ENCODE measurements at regions not wholly inside any gene's neighbourhood (a gene's known extent, or its start where the extent isn't known, plus 50 kb on each side); places are given as distances from the start of the nearest gene placed in this dataset.
"Not testable (repeated sequence)": the region's sequence is repeated elsewhere in the genome, so short reads cannot be mapped to it uniquely, and the experiment has no call there.

DNA sequence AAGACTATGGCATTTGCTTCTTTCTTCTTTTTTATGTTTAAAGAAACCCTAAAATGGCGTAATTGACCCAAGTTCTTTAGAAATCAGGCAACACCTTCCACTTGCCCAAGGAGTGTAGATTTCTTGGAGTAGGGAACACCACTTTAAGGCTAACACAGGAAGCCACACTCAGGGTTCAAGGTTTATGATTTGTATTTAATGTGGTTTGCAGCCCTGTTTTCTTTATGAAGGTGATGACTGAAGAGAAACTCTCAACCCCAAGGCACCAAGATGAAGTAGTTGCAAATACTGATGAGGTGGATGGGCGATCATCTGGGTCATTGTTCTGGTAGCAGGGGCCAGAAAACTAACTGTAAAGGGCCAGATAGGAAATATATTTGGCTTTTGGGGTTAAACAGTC lies 101.1 kb downstream of the DLEU7 start:
- Mint-ChIP-seq H3K36me3 (ENCODE audit: low read depth) (no peaks in the 10 kb centered on the region), H3K9me3 (no peaks in the 10 kb centered on the region), H3K27ac (no peak overlapping the region), H3K27me3 (ENCODE audit: low read depth) (peaks cover 31% of the 10 kb centered on the region), H3K4me3 (no peak overlapping the region), H3K4me1 (ENCODE audit: low read depth) (no peaks in the 10 kb centered on the region)
- DNase-seq (ENCODE audit: low spot score), result no peak

DNA sequence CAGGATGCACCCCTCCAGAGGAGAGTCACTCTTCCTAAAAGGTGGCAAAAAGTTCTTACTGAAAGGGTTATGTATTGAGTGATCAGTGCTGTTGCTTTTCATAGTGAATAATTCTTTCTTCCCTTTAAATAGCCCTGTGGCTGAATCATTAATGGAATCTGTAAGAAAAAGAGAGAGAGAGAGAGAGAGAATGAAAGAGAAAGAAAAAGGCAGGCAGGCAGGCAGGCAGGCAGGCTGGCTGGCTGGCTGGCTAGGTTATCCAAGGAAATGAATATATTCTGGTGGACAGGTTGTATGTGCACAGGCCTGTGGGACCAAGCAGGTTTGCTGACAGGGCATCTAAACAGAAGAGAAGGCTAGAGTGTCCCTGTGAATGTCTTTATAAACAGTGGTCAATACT lies 100.5 kb downstream of the DLEU7 start:
- H3K4me1 Mint-ChIP-seq (ENCODE audit: low read depth), result no peaks in the 10 kb centered on the region
- peaks cover 27% of the 10 kb centered on the region for H3K27me3 Mint-ChIP-seq (ENCODE audit: low read depth)
- no peak for DNase-seq (ENCODE audit: low spot score)
- H3K27ac Mint-ChIP-seq, result no peak overlapping the region
- H3K4me3 Mint-ChIP-seq, result no peak overlapping the region
- H3K9me3 Mint-ChIP-seq, result no peaks in the 10 kb centered on the region
- no peaks in the 10 kb centered on the region for H3K36me3 Mint-ChIP-seq (ENCODE audit: low read depth)

DNA sequence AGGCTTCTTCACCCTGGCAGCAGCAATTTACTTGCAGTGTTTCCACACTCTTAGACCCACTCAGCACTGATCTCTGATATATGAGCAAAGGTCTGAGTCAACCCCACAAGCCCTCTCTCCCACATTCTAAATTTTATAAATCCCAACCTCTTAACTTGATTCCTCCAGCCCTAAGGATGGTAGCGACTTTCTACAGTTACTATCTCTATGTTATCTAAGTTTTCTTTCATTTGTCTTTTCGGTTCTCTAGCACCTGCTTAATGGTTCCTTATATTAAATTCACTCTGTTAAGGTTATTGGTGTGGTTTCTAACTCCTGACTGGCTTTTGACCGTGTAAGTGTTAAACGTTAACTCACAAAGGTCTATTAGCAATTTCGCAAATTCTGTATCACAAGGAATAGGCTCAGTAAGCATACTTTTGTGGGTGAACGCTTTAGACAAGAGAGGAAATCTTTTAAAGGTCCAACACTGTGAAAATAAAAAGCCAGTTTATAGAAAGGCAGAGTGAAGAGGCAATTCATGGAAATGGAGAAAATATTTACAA lies 99.3 kb downstream of the DLEU7 start:
- Mint-ChIP-seq H3K27ac (no peak overlapping the region), H3K27me3 (ENCODE audit: low read depth) (peaks cover 28% of the 10 kb centered on the region), H3K36me3 (ENCODE audit: low read depth) (no peaks in the 10 kb centered on the region)

DNA sequence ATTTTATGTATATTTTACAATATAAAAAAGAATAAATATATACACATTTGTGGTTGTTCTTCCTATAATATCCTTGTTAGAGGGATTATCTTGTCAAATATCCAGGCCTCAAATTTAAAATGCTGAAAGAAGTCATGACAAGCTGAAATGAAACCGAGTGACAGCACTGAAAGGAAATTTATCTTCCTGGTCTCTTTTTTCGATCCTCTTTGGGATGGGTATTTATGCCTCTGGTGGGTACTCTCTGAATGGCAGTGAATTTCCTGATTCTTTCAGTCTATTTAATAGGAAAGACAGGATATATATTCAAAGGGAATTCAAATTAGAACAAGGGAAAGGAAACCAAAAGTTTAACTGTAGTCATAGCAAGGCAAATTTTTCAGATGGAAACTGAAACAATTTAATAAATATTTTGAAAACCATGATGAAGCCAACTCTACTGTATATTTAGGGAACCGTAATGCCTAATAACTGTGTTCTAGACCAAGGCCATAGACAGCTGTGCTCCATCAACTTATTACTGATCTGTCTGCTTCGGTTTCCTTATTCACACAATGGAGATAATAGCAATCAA lies 97.9 kb downstream of the DLEU7 start:
- no peak for DNase-seq (ENCODE audit: low spot score)
- no peaks in the 10 kb centered on the region for H3K9me3 Mint-ChIP-seq
- no peak overlapping the region for H3K27ac Mint-ChIP-seq
- H3K4me1 Mint-ChIP-seq (ENCODE audit: low read depth), result no peaks in the 10 kb centered on the region
- H3K36me3 Mint-ChIP-seq (ENCODE audit: low read depth), result no peaks in the 10 kb centered on the region
- peaks cover 40% of the 10 kb centered on the region for H3K27me3 Mint-ChIP-seq (ENCODE audit: low read depth)
- H3K4me3 Mint-ChIP-seq, result no peak overlapping the region

More for the DNA sequence above, 99.3 kb downstream of the DLEU7 start:
- Mint-ChIP-seq H3K4me3 (no peak overlapping the region), H3K9me3 (no peaks in the 10 kb centered on the region), H3K4me1 (ENCODE audit: low read depth) (no peaks in the 10 kb centered on the region)
- DNase-seq (ENCODE audit: low spot score), result no peak

DNA sequence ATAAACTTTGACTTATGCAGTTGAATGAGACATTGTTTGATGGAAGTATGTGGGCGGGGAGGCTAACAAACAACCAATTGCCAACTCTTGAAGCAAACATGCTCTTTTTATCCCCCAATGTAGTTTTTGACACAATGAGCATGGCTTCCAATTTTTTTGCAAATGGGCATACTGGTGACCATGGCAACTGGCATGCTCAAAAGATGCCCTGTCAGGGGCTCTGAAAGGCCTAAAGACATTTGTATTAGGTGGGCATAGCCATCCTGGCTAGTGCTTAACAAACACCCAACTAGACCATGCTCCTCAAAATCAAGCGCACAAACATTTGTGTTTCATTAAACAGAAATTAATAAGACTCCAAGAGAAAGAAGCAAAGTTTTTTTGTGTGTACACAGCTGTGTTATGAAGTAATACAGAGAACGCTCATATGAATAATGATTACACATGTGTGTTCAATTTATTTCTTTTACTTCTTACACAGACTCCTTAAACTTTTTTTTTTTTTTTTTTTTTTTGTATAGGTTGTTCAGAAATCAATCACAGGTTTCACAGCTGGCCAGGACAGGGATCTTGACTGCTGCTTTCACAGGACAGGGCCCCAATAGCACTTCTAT lies 95.6 kb downstream of the DLEU7 start:
- no peaks in the 10 kb centered on the region for H3K36me3 Mint-ChIP-seq (ENCODE audit: low read depth)
- H3K4me1 Mint-ChIP-seq (ENCODE audit: low read depth), result peaks cover 2% of the 10 kb centered on the region
- H3K9me3 Mint-ChIP-seq, result no peaks in the 10 kb centered on the region
- H3K27ac Mint-ChIP-seq, result no peak overlapping the region
- no peak for DNase-seq (ENCODE audit: low spot score)
- peaks cover 36% of the 10 kb centered on the region for H3K27me3 Mint-ChIP-seq (ENCODE audit: low read depth)
- H3K4me3 Mint-ChIP-seq, result no peak overlapping the region

DNA sequence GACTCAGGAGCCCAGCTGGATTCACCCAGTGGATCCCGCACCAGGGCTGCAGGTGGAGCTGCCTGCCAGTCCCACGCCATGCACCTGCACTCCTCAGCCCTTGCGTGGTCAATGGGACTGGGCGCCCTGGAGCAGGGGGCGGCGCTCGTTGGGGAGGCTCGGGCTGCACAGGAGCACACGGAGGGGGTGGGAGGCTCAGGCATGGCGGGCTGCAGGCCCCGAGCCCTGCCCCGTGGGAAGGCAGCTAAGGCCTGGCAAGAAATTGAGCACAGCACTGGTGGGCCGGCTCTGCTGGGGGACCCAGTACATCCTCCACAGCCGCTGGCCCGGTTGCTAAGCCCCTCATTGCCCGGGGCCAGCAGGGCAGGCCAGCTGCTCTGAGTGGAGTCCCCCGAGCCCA lies 90.3 kb downstream of the DLEU7 start:
- H3K36me3 Mint-ChIP-seq (ENCODE audit: low read depth); H3K4me1 Mint-ChIP-seq (ENCODE audit: low read depth); H3K27ac Mint-ChIP-seq; DNase-seq (ENCODE audit: low spot score); H3K4me3 Mint-ChIP-seq; H3K9me3 Mint-ChIP-seq: not testable (repeated sequence)
- H3K27me3 Mint-ChIP-seq (ENCODE audit: low read depth), result peaks cover 30% of the 10 kb centered on the region

DNA sequence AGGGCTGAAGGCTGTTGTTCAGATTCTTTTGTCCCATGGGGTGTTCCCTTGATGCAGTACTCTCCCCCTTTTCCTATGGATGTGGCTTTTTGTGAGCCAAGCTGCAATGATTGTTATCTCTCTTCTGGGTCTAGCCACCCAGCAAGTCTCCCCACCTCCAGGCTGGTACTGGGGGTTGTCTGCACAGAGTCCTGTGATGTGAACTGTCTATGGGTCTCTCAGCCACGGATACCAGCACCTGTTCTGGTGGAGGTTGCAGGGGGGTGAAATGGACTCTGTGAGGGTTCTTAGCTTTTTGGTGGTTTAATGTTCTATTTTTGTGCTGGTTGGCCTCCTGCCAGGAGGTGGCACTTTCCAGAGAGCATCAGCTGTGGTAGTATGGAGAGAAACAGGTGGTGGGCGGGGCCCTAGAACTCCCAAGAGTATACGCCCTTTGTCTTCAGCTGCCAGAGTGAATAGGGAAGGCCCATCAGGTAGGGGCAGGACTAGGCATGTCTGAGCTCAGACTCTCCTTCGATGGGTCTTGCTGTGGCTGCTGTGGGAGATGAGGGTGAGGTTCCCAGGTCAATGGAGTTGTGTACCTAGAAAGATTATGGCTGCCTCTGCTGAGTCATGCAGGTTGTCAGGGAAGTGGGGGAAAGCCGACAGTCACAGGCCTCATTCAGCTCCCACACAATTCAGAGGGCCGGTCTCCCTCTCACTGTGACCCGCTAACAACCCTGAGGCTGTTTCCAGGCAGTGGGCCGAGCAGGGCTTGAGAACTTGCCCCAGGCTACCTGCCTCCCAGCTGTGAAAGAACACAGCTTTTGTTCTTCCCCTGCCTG lies 87.4 kb downstream of the DLEU7 start:
- H3K9me3 Mint-ChIP-seq; H3K4me1 Mint-ChIP-seq (ENCODE audit: low read depth); H3K4me3 Mint-ChIP-seq; H3K36me3 Mint-ChIP-seq (ENCODE audit: low read depth); H3K27ac Mint-ChIP-seq; DNase-seq (ENCODE audit: low spot score): not testable (repeated sequence)
- H3K27me3 Mint-ChIP-seq (ENCODE audit: low read depth), result peaks cover 13% of the 10 kb centered on the region

DNA sequence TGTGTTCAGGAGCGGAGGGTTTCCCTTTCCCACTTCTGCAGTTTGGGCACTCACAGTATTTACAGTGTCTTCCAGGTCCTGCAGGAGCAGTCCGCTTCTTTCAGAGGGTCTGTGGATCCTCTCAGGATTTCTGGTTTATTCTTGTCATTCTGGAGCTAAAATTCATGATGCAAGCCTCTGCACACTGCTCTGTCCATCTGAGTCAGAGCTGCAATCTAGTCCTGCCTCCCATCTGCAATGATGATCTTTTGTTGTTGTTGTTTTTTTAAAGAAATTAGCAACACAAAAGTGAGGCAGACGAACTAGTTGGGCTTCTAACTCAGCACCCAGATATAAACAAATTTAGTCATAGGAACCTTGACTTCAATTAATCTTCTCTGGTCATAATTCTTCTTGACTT lies 86.5 kb downstream of the DLEU7 start:
- no peak overlapping the region for H3K4me3 Mint-ChIP-seq
- H3K4me1 Mint-ChIP-seq (ENCODE audit: low read depth), result peaks cover 7% of the 10 kb centered on the region
- peaks cover 3% of the 10 kb centered on the region for H3K36me3 Mint-ChIP-seq (ENCODE audit: low read depth)
- no peaks in the 10 kb centered on the region for H3K9me3 Mint-ChIP-seq
- H3K27ac Mint-ChIP-seq, result no peak overlapping the region
- DNase-seq (ENCODE audit: low spot score), result no peak
- H3K27me3 Mint-ChIP-seq (ENCODE audit: low read depth), result peaks cover 8% of the 10 kb centered on the region

DNA sequence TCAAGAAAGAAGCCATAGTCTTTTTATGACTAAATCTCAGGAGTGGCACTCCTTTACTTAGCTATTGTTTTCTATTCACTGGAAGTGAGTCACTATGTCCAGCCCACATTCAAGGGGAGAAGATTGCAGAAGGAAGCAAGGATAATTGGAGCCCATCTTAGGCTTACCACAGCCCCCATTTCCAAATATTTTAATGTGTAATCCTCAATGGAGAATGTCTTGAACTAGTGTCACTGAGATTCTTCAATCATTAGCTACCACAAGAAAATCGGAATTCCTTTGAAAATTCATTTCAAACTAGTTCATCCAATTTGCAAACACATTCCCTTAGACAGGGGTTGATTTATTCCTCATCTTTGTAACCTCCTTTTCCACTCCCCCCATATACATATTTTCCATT lies 84.7 kb downstream of the DLEU7 start:
- peaks cover 7% of the 10 kb centered on the region for H3K4me1 Mint-ChIP-seq (ENCODE audit: low read depth)
- H3K4me3 Mint-ChIP-seq, result no peak overlapping the region
- H3K9me3 Mint-ChIP-seq, result no peaks in the 10 kb centered on the region
- H3K27me3 Mint-ChIP-seq (ENCODE audit: low read depth), result peaks cover 8% of the 10 kb centered on the region
- H3K27ac Mint-ChIP-seq, result no peak overlapping the region
- H3K36me3 Mint-ChIP-seq (ENCODE audit: low read depth), result peaks cover 3% of the 10 kb centered on the region
- no peak for DNase-seq (ENCODE audit: low spot score)

DNA sequence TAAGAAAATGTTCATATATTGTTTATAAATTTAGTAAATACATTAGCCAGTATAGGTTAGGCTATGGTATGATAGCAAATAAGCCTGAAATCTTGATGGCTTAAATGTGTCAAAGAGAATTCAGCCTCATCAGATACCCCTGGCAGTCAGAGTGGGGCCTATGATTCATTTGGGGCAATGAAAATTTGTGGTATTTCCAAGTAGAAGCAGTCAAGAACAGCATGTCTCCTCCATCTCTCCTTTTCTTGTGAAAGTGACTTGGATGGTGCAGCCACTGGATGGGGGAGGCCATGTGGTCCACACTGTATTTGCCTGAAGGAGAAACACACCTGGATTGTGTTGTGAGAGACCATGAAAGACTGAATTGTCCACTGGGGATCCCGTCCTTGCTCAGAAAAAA lies 82.7 kb downstream of the DLEU7 start:
- H3K9me3 Mint-ChIP-seq, result no peaks in the 10 kb centered on the region
- H3K4me1 Mint-ChIP-seq (ENCODE audit: low read depth), result peaks cover 7% of the 10 kb centered on the region
- H3K36me3 Mint-ChIP-seq (ENCODE audit: low read depth), result peaks cover 3% of the 10 kb centered on the region
- H3K27me3 Mint-ChIP-seq (ENCODE audit: low read depth), result peaks cover 10% of the 10 kb centered on the region
- no peak overlapping the region for H3K4me3 Mint-ChIP-seq
- no peak overlapping the region for H3K27ac Mint-ChIP-seq
- DNase-seq (ENCODE audit: low spot score), result peak; percentile 7

DNA sequence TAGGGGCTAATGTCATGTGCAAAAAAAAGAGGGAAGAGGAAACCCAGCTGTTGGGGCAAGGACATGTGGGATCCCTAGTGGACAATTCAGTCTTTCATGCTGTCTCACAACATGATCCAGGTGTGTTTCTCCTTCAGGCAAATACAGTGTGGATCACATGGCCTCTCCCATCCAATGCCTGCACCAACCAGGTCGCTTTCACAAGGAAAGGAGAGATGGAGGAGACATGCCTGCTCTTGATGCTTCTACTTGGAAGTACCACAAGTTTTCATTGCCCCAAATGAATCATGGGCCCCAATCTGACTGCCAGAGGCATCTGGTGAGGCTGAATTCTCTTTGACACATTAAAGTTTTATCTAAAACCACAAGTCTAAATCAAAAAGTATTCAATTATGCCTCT lies 82.1 kb downstream of the DLEU7 start:
- no peaks in the 10 kb centered on the region for H3K9me3 Mint-ChIP-seq
- peaks cover 3% of the 10 kb centered on the region for H3K36me3 Mint-ChIP-seq (ENCODE audit: low read depth)
- peaks cover 2% of the 10 kb centered on the region for H3K4me1 Mint-ChIP-seq (ENCODE audit: low read depth)
- peaks cover 12% of the 10 kb centered on the region for H3K27me3 Mint-ChIP-seq (ENCODE audit: low read depth)
- no peak for DNase-seq (ENCODE audit: low spot score)
- H3K4me3 Mint-ChIP-seq, result no peak overlapping the region
- H3K27ac Mint-ChIP-seq, result no peak overlapping the region

DNA sequence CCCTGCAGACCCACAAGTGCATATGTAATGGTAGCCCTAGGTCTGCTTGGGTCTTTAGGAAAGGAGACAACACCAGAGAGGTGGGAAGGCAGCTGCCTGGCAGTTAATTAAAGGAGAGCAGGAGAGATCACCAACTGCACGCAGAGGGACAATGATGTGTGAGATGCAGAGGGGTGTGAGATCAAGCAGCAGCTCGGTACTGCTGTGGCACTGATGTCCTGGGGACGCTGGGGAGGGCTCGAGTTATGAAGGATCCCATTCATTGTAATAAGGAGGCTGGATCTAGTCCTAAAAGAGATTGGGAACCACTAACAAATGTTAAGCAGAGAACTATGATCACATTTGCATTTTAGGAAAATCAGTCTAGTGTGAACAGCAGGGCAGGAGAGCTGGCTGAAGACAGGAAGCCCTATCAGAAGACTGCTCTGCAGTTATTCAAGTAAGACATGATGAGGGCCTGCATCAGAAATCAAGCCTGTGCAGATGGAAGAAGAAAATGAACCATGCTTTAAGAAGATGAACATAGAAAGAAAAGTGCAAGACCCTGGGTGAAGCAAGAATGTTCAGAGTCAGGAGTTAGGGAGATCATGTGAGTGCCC lies 80.4 kb downstream of the DLEU7 start:
- peaks cover 13% of the 10 kb centered on the region for H3K27me3 Mint-ChIP-seq (ENCODE audit: low read depth)
- no peaks in the 10 kb centered on the region for H3K36me3 Mint-ChIP-seq (ENCODE audit: low read depth)
- no peak overlapping the region for H3K27ac Mint-ChIP-seq
- peaks cover 2% of the 10 kb centered on the region for H3K4me1 Mint-ChIP-seq (ENCODE audit: low read depth)
- H3K9me3 Mint-ChIP-seq, result no peaks in the 10 kb centered on the region
- DNase-seq (ENCODE audit: low spot score), result no peak
- no peak overlapping the region for H3K4me3 Mint-ChIP-seq

DNA sequence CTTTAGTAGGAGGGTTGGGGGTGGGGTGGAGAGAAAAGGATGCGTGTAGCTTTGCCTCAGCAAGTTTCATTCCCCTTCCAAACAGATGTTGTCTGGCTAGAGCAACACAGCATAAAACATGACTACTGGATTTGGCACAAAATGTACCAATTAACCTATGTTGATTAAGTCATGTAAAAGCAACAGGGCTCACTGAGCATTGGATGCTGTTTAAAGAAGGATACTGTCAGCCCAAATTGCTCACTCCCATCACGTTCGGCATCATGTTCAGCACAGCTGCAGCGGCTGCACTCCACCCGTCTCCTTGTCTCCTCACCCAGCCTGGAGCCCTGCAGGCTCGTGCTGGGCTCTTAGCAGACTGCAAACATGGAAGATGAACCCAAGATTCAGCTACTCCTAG lies 77.5 kb downstream of the DLEU7 start:
- Mint-ChIP-seq H3K4me3 (no peak overlapping the region), H3K4me1 (ENCODE audit: low read depth) (peaks cover 2% of the 10 kb centered on the region), H3K27ac (no peak overlapping the region)

DNA sequence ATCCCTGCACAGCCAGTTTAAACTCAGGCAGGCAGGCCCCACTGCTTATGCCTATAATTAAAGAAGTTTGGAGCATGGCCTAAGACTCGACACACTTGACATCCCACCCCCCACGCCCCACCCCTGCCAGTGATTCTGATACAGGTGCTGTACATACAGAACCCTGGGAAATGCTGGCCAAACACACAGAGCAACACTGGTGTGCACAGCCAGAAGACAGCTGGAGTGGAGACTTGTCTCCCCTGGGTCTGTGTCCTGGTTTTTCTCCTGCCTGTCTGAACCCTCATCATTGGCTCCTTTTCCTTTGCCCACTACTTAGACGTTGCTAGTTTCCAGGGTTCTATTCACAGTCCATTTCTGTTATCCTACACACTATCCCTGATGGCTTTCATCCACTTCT lies 76.8 kb downstream of the DLEU7 start:
- Mint-ChIP-seq H3K4me1 (ENCODE audit: low read depth) (no peaks in the 10 kb centered on the region), H3K27ac (no peak overlapping the region), H3K36me3 (ENCODE audit: low read depth) (no peaks in the 10 kb centered on the region), H3K9me3 (no peaks in the 10 kb centered on the region), H3K4me3 (no peak overlapping the region), H3K27me3 (ENCODE audit: low read depth) (peaks cover 30% of the 10 kb centered on the region)
- no peak for DNase-seq (ENCODE audit: low spot score)

More for the DNA sequence above, 77.5 kb downstream of the DLEU7 start:
- Mint-ChIP-seq H3K9me3 (no peaks in the 10 kb centered on the region), H3K36me3 (ENCODE audit: low read depth) (no peaks in the 10 kb centered on the region), H3K27me3 (ENCODE audit: low read depth) (peaks cover 25% of the 10 kb centered on the region)
- DNase-seq (ENCODE audit: low spot score), result no peak

Data from T-helper 2 cell treated with Interferon-gamma antibody and Interleukin-4, amounts not matched to agents 5 μg/mL and 100 μg/mL, for 36 hours (primary cell).